H1 (cell line): ENCODE measurements at regions not wholly inside any gene's neighbourhood (a gene's known extent, or its start where the extent isn't known, plus 50 kb on each side); places are given as distances from the start of the nearest gene placed in this dataset.

ENCODE experiments used
- CTCF ChIA-PET: fragments of 300-600 bp; sonication (Branson Sonifier 250); formaldehyde crosslinking; loops from one replicate; lab custom pipeline; 2021; ENCODE audit not compliant: partially characterized antibody; lab: Charles Lee
- POLR2A ChIA-PET: fragments of 300-600 bp; sonication (Branson Sonifier 250); formaldehyde crosslinking; loops from one replicate; lab custom pipeline; 2021; ENCODE audit warnings: inconsistent platforms; ENCODE audit not compliant: partially characterized antibody; lab: Charles Lee
- DNase-seq, 2 experiments: peaks; one replicate each; pipeline versions ENCODE4 v3.0.0 to v3.0.0-alpha.2; 2010 to 2022; ENCODE audit warnings: low spot score in 2 of 2, low read depth in 1 of 2, mixed read lengths in 1 of 2
- FAIRE-seq: peaks from 2 replicates; lab custom pipeline; 2011; peaks lifted over from hg19 to GRCh38; lab: Jason Lieb, UNC
- H2AFZ ChIP-seq: 2 replicates; pipeline ENCODE4 v1.8.1; 2012; ENCODE audit warnings: low read length, inconsistent platforms
- H2AK5ac ChIP-seq: 2 replicates; pipeline ENCODE4 v1.6.1; 2013; ENCODE audit warnings: low read depth, low read length
- H2BK120ac ChIP-seq: replicated peaks from 2 replicates; pipeline ENCODE3; 2013; ENCODE audit warnings: low read depth, low read length, inconsistent platforms
- H2BK12ac ChIP-seq: 2 replicates; pipeline ENCODE4 v1.6.1; 2013; ENCODE audit warnings: low read depth, low read length
- H2BK15ac ChIP-seq: 2 replicates; pipeline ENCODE4 v1.6.1; 2013; ENCODE audit warnings: low read length
- H2BK20ac ChIP-seq: 2 replicates; pipeline ENCODE4 v1.6.1; 2013; ENCODE audit warnings: low read length
- H2BK5ac ChIP-seq: 2 replicates; pipeline ENCODE4 v1.6.1; 2013; ENCODE audit warnings: low read depth, low read length
- H3K14ac ChIP-seq: 2 replicates; pipeline ENCODE4 v1.6.1; 2013; ENCODE audit warnings: inconsistent platforms; ENCODE audit not compliant: insufficient read length
- H3K18ac ChIP-seq: 2 replicates; pipeline ENCODE4 v1.6.1; 2013; ENCODE audit warnings: low read length; ENCODE audit errors: extremely low read depth
- H3K23ac ChIP-seq: 2 replicates; pipeline ENCODE4 v1.6.1; 2013; ENCODE audit warnings: inconsistent platforms; ENCODE audit not compliant: insufficient read length
- H3K23me2 ChIP-seq: 2 replicates; pipeline ENCODE4 v1.6.1; 2013; ENCODE audit warnings: low read depth, low read length
- H3K27ac ChIP-seq: 2 replicates; pipeline ENCODE4 v1.6.1; 2011; ENCODE audit warnings: low read depth, low read length, inconsistent platforms
- H3K27me3 ChIP-seq, 4 experiments: replicated peaks in 1 of 4; 1 replicate in 1 of 4; 2 replicates in 3 of 4; pipeline versions ENCODE4 v1.6.1 to v1.8.1; 2011 to 2013; ENCODE audit warnings: low read length in 3 of 4, mild to moderate bottlenecking in 3 of 4, inconsistent platforms in 2 of 4, mixed read lengths in 2 of 4, moderate library complexity in 1 of 4; ENCODE audit not compliant: control insufficient read depth in 3 of 4, insufficient read depth in 3 of 4; ENCODE audit errors: extremely low read depth in 1 of 4
- H3K36me3 ChIP-seq, 4 experiments: 2 replicates each; pipeline versions ENCODE4 v1.6.1 to v1.8.1; 2011 to 2013; ENCODE audit warnings: mild to moderate bottlenecking in 4 of 4, low read length in 3 of 4, moderate library complexity in 2 of 4, control low read depth in 1 of 4, inconsistent platforms in 1 of 4; ENCODE audit not compliant: insufficient read depth in 4 of 4, control insufficient read depth in 2 of 4
- H3K4ac ChIP-seq: replicated peaks from 2 replicates; pipeline ENCODE3; 2013; ENCODE audit warnings: low read length, low read depth, mixed read lengths, inconsistent platforms; ENCODE audit not compliant: insufficient read length
- H3K4me1 ChIP-seq, 4 experiments: replicated peaks in 1 of 4; 1 replicate in 1 of 4; 2 replicates in 3 of 4; pipeline versions ENCODE4 v1.6.1 to v1.8.1; 2011 to 2013; ENCODE audit warnings: low read length in 3 of 4, inconsistent platforms in 2 of 4, mixed read lengths in 1 of 4; ENCODE audit not compliant: insufficient read depth in 4 of 4, control insufficient read depth in 3 of 4
- H3K4me2 ChIP-seq, 2 experiments: 2 replicates each; pipeline versions ENCODE4 v1.6.1 to v1.8.1; 2011 to 2013; ENCODE audit warnings: low read depth in 2 of 2, low read length in 2 of 2, control low read depth in 1 of 2, inconsistent platforms in 1 of 2, mild to moderate bottlenecking in 1 of 2; ENCODE audit not compliant: insufficient read depth in 1 of 2
- H3K4me3 ChIP-seq, 4 experiments: fragments of 200-600, 300-600 bp in 1 of 4; sonication (generic), shearing (Covaris generic), sonication (Bioruptor Twin) in 1 of 4; 2 replicates each; pipeline versions ENCODE4 v1.5.1 to v1.8.1; 2011 to 2016; ENCODE audit warnings: low read length in 4 of 4, low read depth in 3 of 4, control low read depth in 2 of 4, inconsistent platforms in 2 of 4, mild to moderate bottlenecking in 2 of 4, mixed read lengths in 1 of 4, moderate library complexity in 1 of 4; ENCODE audit not compliant: insufficient read depth in 2 of 4; ENCODE audit errors: extremely low read depth in 1 of 4
- H3K56ac ChIP-seq: replicated peaks from 2 replicates; pipeline ENCODE3; 2013; ENCODE audit warnings: low read depth, mild to moderate bottlenecking, mixed read lengths, low read length, inconsistent platforms; ENCODE audit not compliant: insufficient read length
- H3K79me1 ChIP-seq: 2 replicates; pipeline ENCODE4 v1.6.1; 2013; ENCODE audit warnings: low read depth, low read length, control low read depth
- H3K79me2 ChIP-seq, 2 experiments: 2 replicates each; pipeline versions ENCODE4 v1.6.1 to v1.8.1; 2012 to 2013; ENCODE audit warnings: low read length in 2 of 2, mild to moderate bottlenecking in 2 of 2, inconsistent platforms in 1 of 2; ENCODE audit not compliant: insufficient read depth in 2 of 2, control insufficient read depth in 1 of 2
- H3K9ac ChIP-seq, 4 experiments: replicated peaks in 1 of 4; 1 replicate in 1 of 4; 2 replicates in 3 of 4; pipeline versions ENCODE4 v1.6.1 to v1.8.1; 2011 to 2013; ENCODE audit warnings: low read depth in 3 of 4, low read length in 3 of 4, control low read depth in 2 of 4, mild to moderate bottlenecking in 2 of 4, moderate library complexity in 2 of 4, inconsistent platforms in 1 of 4; ENCODE audit errors: extremely low read depth in 1 of 4
- H3K9me3 ChIP-seq, 2 experiments: 2 replicates each; pipeline versions ENCODE4 v1.6.1 to v1.8.1; 2012 to 2013; ENCODE audit warnings: mild to moderate bottlenecking in 2 of 2, moderate library complexity in 2 of 2, control low read depth in 1 of 2, inconsistent platforms in 1 of 2, low read depth in 1 of 2, low read length in 1 of 2, mixed read lengths in 1 of 2; ENCODE audit not compliant: insufficient read depth in 2 of 2
- H4K20me1 ChIP-seq, 2 experiments: replicated peaks in 1 of 2; 2 replicates each; pipeline versions ENCODE3 to v1.8.1; 2011 to 2013; ENCODE audit warnings: inconsistent platforms in 2 of 2, low read length in 2 of 2, mild to moderate bottlenecking in 1 of 2; ENCODE audit not compliant: insufficient read depth in 2 of 2, control insufficient read depth in 1 of 2
- H4K5ac ChIP-seq: 2 replicates; pipeline ENCODE4 v1.6.1; 2013; ENCODE audit warnings: low read length, low read depth, mixed read lengths, inconsistent platforms; ENCODE audit not compliant: insufficient read length
- H4K8ac ChIP-seq: 2 replicates; pipeline ENCODE4 v1.8.0; 2013; ENCODE audit warnings: mild to moderate bottlenecking, moderate library complexity, low read length, inconsistent platforms; ENCODE audit not compliant: insufficient read depth; ENCODE audit errors: extremely low read depth
- H4K91ac ChIP-seq: replicated peaks from 2 replicates; pipeline ENCODE3; 2013; ENCODE audit warnings: low read length, mixed read lengths, inconsistent platforms; ENCODE audit not compliant: insufficient read length
- BCL11A ChIP-seq, 2 experiments: IDR thresholded peaks; one replicate each; pipeline ENCODE4 v1.6.1; 2011; ENCODE audit warnings: low read depth in 2 of 2, low read length in 2 of 2, mild to moderate bottlenecking in 2 of 2
- FOSL1 ChIP-seq: IDR thresholded peaks from 2 replicates; pipeline ENCODE4 v1.6.1; 2011; ENCODE audit warnings: mild to moderate bottlenecking, low read depth, low read length, moderate library complexity; ENCODE audit not compliant: insufficient read depth
- GTF2F1 ChIP-seq: IDR thresholded peaks from 2 replicates; pipeline ENCODE4 v1.6.1; 2012; ENCODE audit warnings: low read depth, low read length, improper control_type of control experiment, borderline replicate concordance
- NANOG ChIP-seq: IDR thresholded peaks from 2 replicates; pipeline ENCODE4 v1.6.1; 2011; ENCODE audit warnings: low read length, low read depth, mild to moderate bottlenecking, inconsistent platforms; ENCODE audit not compliant: insufficient read depth, poor library complexity, severe bottlenecking
- POU5F1 ChIP-seq: IDR thresholded peaks from 2 replicates; pipeline ENCODE4 v1.6.1; 2011; ENCODE audit warnings: low read depth, mild to moderate bottlenecking, low read length, moderate library complexity
- RBBP5 ChIP-seq: IDR thresholded peaks from 2 replicates; pipeline ENCODE4 v1.7.1; 2012; ENCODE audit warnings: low read depth, mild to moderate bottlenecking, inconsistent platforms, low read length, moderate library complexity, borderline replicate concordance
- RNF2 ChIP-seq: fragments of 200-900, 300-1000 bp; sonication (generic); IDR thresholded peaks from 2 replicates; pipeline ENCODE4 v1.7.1; 2016; ENCODE audit warnings: borderline replicate concordance, low read depth, mild to moderate bottlenecking, antibody characterized with exemption, low read length; ENCODE audit not compliant: poor library complexity, severe bottlenecking; ENCODE audit errors: missing control alignments
- TCF12 ChIP-seq: IDR thresholded peaks from 2 replicates; pipeline ENCODE4 v1.6.1; 2011; ENCODE audit warnings: low read depth, mild to moderate bottlenecking, low read length
- TEAD4 ChIP-seq: IDR thresholded peaks from 2 replicates; pipeline ENCODE4 v1.6.1; 2012; ENCODE audit warnings: low read depth, low read length, inconsistent platforms, mixed read lengths
- WGBS, 2 experiments: shearing (Covaris generic) in 1 of 2; methylation state at CpG; one replicate each; pipeline versions ENCODE4 v1.1.6 to v1.1.7; 2013 to 2015; ENCODE audit warnings: low lambda C conversion rate in 2 of 2, mixed read lengths in 2 of 2, inconsistent platforms in 1 of 2, low coverage in 1 of 2, missing lambda C conversion rate in 1 of 2; ENCODE audit not compliant: insufficient replicate concordance in 2 of 2, insufficient coverage in 1 of 2, insufficient read length in 1 of 2; ENCODE audit errors: extremely low coverage in 1 of 2, missing lambda C conversion rate in 1 of 2; 5-methylcytosine and 5-hydroxymethylcytosine counted together

GRCh38 chr3:86737517-86737916, 253.4 kb downstream of the VGLL3 start:
- TF ChIP-seq TCF12: no peak
- no peak for TF ChIP-seq BCL11A (IDR thresholded peaks at IDR 0.05; ENCODE audit: low read depth in 2 of 2, low read length in 2 of 2)
- no peak for TF ChIP-seq GTF2F1
- no peak for TF ChIP-seq RNF2
- no peak for TF ChIP-seq TEAD4
- no peak for TF ChIP-seq RBBP5
- TF ChIP-seq FOSL1: no peak
- TF ChIP-seq POU5F1: no peak
- no peak for TF ChIP-seq NANOG
- TF ChIP-seq, all 59 proteins: peak for 0
- Histone ChIP-seq H2BK20ac (no peak overlapping the region), H4K8ac (no peak overlapping the region), H4K5ac (no peak overlapping the region), H3K4me2 (no peak overlapping the region), H3K9me3 (peaks cover 0 to 5% of the 10 kb centered on the region in 2 experiments; a peak in 1 of 4 replicates), H3K18ac (no peak overlapping the region), H4K91ac (no peak overlapping the region), H3K36me3 (no peaks in the 10 kb centered on the region), H3K79me2 (no peaks in the 10 kb centered on the region), H3K56ac (no peak overlapping the region), H2BK5ac (no peak overlapping the region), H3K9ac (no peak overlapping the region), H2BK15ac (no peak overlapping the region), H4K20me1 (no peaks in the 10 kb centered on the region), H3K27me3 (no peaks in the 10 kb centered on the region), H3K14ac (no peak overlapping the region), H3K27ac (no peak overlapping the region), H3K4me1 (no peaks in the 10 kb centered on the region), H3K23ac (no peak overlapping the region), H2AFZ (no peak overlapping the region), H3K79me1 (no peaks in the 10 kb centered on the region), H2BK12ac (no peak overlapping the region), H2AK5ac (no peak overlapping the region), H3K4ac (no peak overlapping the region), H2BK120ac (no peak overlapping the region), H3K23me2 (no peaks in the 10 kb centered on the region), H3K4me3 (no peak overlapping the region)
- DNase-seq: no peak
- ChIA-PET POLR2A (no interaction called here), CTCF (no interaction called here)
- 92% methylated on average over 6 of the region's 6 CpGs; no CpG with 5 or more reads in 1 of the 2 experiments for WGBS, 2 experiments
- FAIRE-seq: no peak
